ENCODE measurements at regions not wholly inside any gene's neighbourhood (a gene's known extent, or its start where the extent isn't known, plus 50 kb on each side); places are given as distances from the start of the nearest gene placed in this dataset.

- DNase-seq (ENCODE audit: low read depth), result no peak
- no peak for TF ChIP-seq MAX (IDR thresholded peaks at IDR 0.05; ENCODE audit: low read depth, low read length)
- H3K4me3 ChIP-seq (ENCODE audit: low read depth, low read length), result no peak overlapping the region
Measured at GRCh38 chr22:49133541-49133940, 694.1 kb downstream of the BRD1 start.

GRCh38 chr22:49132009-49132408 is 695.7 kb downstream of the BRD1 start:
- no peak for TF ChIP-seq CTCF (IDR thresholded peaks at IDR 0.05; ENCODE audit: low read depth, low read length)
- TF ChIP-seq MYC (IDR thresholded peaks at IDR 0.05; ENCODE audit: low read depth, low read length), result no peak
- TF ChIP-seq POLR2A (IDR thresholded peaks at IDR 0.05; ENCODE audit: extremely low read depth, insufficient read length), result no peak
- no peak for TF ChIP-seq MAX (IDR thresholded peaks at IDR 0.05; ENCODE audit: low read depth, low read length)
- no peak overlapping the region for H3K4me3 ChIP-seq (ENCODE audit: low read depth, low read length)
- no peak for DNase-seq (ENCODE audit: low read depth)

- TF ChIP-seq POLR2A (IDR thresholded peaks at IDR 0.05; ENCODE audit: extremely low read depth, insufficient read length), result no peak
- no peak for DNase-seq (ENCODE audit: low read depth)
Measured at GRCh38 chr22:49129736-49130135, 697.9 kb downstream of the BRD1 start.

GRCh38 chr22:49128874-49129273 is 698.8 kb downstream of the BRD1 start:
- DNase-seq (ENCODE audit: low read depth), result no peak
- TF ChIP-seq POLR2A (IDR thresholded peaks at IDR 0.05; ENCODE audit: extremely low read depth, insufficient read length), result no peak
- no peak for TF ChIP-seq MAX (IDR thresholded peaks at IDR 0.05; ENCODE audit: low read depth, low read length)
- TF ChIP-seq MYC (IDR thresholded peaks at IDR 0.05; ENCODE audit: low read depth, low read length), result no peak
- TF ChIP-seq CTCF (IDR thresholded peaks at IDR 0.05; ENCODE audit: low read depth, low read length), result no peak
- H3K4me3 ChIP-seq (ENCODE audit: low read depth, low read length), result no peak overlapping the region

More at GRCh38 chr22:49129736-49130135, 697.9 kb downstream of the BRD1 start:
- H3K4me3 ChIP-seq (ENCODE audit: low read depth, low read length), result no peak overlapping the region

GRCh38 chr22:49124608-49125007 is 703.1 kb downstream of the BRD1 start:
- no peak for DNase-seq (ENCODE audit: low read depth)
- H3K4me3 ChIP-seq (ENCODE audit: low read depth, low read length), result no peak overlapping the region
- TF ChIP-seq MAX (IDR thresholded peaks at IDR 0.05; ENCODE audit: low read depth, low read length) (no peak), MYC (IDR thresholded peaks at IDR 0.05; ENCODE audit: low read depth, low read length) (no peak), CTCF (IDR thresholded peaks at IDR 0.05; ENCODE audit: low read depth, low read length) (no peak)

- TF ChIP-seq CTCF (IDR thresholded peaks at IDR 0.05; ENCODE audit: low read depth, low read length) (no peak), MAX (IDR thresholded peaks at IDR 0.05; ENCODE audit: low read depth, low read length) (no peak), MYC (IDR thresholded peaks at IDR 0.05; ENCODE audit: low read depth, low read length) (no peak), POLR2A (IDR thresholded peaks at IDR 0.05; ENCODE audit: extremely low read depth, insufficient read length) (no peak)
- DNase-seq (ENCODE audit: low read depth), result no peak
- H3K4me3 ChIP-seq (ENCODE audit: low read depth, low read length), result no peak overlapping the region
Measured at GRCh38 chr22:49123621-49124192, 704.0 kb downstream of the BRD1 start.

- no peak overlapping the region for H3K4me3 ChIP-seq (ENCODE audit: low read depth, low read length)
- TF ChIP-seq CTCF (IDR thresholded peaks at IDR 0.05; ENCODE audit: low read depth, low read length), result no peak
- no peak for TF ChIP-seq MYC (IDR thresholded peaks at IDR 0.05; ENCODE audit: low read depth, low read length)
- TF ChIP-seq MAX (IDR thresholded peaks at IDR 0.05; ENCODE audit: low read depth, low read length), result no peak
- no peak for TF ChIP-seq POLR2A (IDR thresholded peaks at IDR 0.05; ENCODE audit: extremely low read depth, insufficient read length)
- DNase-seq (ENCODE audit: low read depth), result no peak
Measured at GRCh38 chr22:49119551-49119952, 708.1 kb downstream of the BRD1 start.

Measured in NB4 (cell line).